IMR-90 (cell line): ENCODE measurements at regions not wholly inside any gene's neighbourhood (a gene's known extent, or its start where the extent isn't known, plus 50 kb on each side); places are given as distances from the start of the nearest gene placed in this dataset.
A peak's percentile ranks its signal among the peaks of the same experiment; 100 is the strongest.

Source experiments
- ATAC-seq: fragments of 200-7000 bp; cut with Tn5 transposase; 2 replicates; pipeline ENCODE4 v1.9.1; 2020; ENCODE audit warnings: low read depth, mild to moderate bottlenecking, moderate library complexity
- BruUV-seq: library from RNA; stranded (reverse); fragments of 400-500 nt; replicated peaks from 2 replicates; lab custom pipeline; 2021; lab: Mats Ljungman, UMichigan
- CTCF ChIA-PET: fragments of 300-600 bp; formaldehyde crosslinking; extraction: SDS; loops from one replicate; lab custom pipeline; 2021; ENCODE audit warnings: antibody characterized with exemption; lab: Yijun Ruan, JAX
- POLR2A ChIA-PET: fragments of 300-600 bp; sonication (Branson Sonifier 250); formaldehyde crosslinking; loops from one replicate; lab custom pipeline; 2022; ENCODE audit warnings: antibody characterized with exemption; ENCODE audit not compliant: unreplicated experiment; lab: Charles Lee
- DNase-seq: peaks from one replicate; pipeline ENCODE4 v3.0.0; 2013
- H2AFZ ChIP-seq: replicated peaks from 2 replicates; pipeline ENCODE3; 2013; ENCODE audit warnings: low read length, mild to moderate bottlenecking; ENCODE audit not compliant: poor library complexity
- H2AK5ac ChIP-seq: 2 replicates; pipeline ENCODE4 v1.6.1; 2013; ENCODE audit warnings: low read depth, low read length, inconsistent platforms
- H2AK9ac ChIP-seq: replicated peaks from 2 replicates; pipeline ENCODE3; 2013; ENCODE audit warnings: mild to moderate bottlenecking, low read depth, low read length, moderate library complexity; ENCODE audit not compliant: poor library complexity
- H2BK120ac ChIP-seq: 2 replicates; pipeline ENCODE4 v1.6.1; 2013; ENCODE audit warnings: low read depth, low read length, inconsistent platforms
- H2BK15ac ChIP-seq: 3 replicates; pipeline ENCODE4 v1.6.1; 2013; ENCODE audit warnings: low read depth, low read length, inconsistent platforms
- H2BK20ac ChIP-seq: 2 replicates; pipeline ENCODE4 v1.6.1; 2013; ENCODE audit warnings: low read depth, mild to moderate bottlenecking, inconsistent platforms, low read length, moderate library complexity
- H2BK5ac ChIP-seq: 2 replicates; pipeline ENCODE4 v1.6.1; 2013; ENCODE audit warnings: mild to moderate bottlenecking, low read depth, low read length, inconsistent platforms; ENCODE audit not compliant: poor library complexity, severe bottlenecking
- H3K14ac ChIP-seq: replicated peaks from 2 replicates; pipeline ENCODE4 v1.6.1; 2013; ENCODE audit warnings: low read depth, low read length, inconsistent platforms
- H3K18ac ChIP-seq: 2 replicates; pipeline ENCODE4 v1.6.1; 2013; ENCODE audit warnings: low read depth, low read length, control low read depth
- H3K23ac ChIP-seq: 2 replicates; pipeline ENCODE4 v1.6.1; 2013; ENCODE audit warnings: low read depth, low read length, inconsistent platforms
- H3K27ac ChIP-seq: 2 replicates; pipeline ENCODE4 v1.5.1; 2013; ENCODE audit warnings: mild to moderate bottlenecking, control low read depth, low read length; ENCODE audit not compliant: insufficient read depth
- H3K27me3 ChIP-seq: 2 replicates; pipeline ENCODE4 v1.6.1; 2013; ENCODE audit warnings: low read length; ENCODE audit not compliant: control insufficient read depth, insufficient read depth
- H3K36me3 ChIP-seq: 2 replicates; pipeline ENCODE4 v1.6.1; 2013; ENCODE audit warnings: low read length, mixed read lengths; ENCODE audit not compliant: control insufficient read depth, insufficient read depth
- H3K4ac ChIP-seq: 2 replicates; pipeline ENCODE4 v1.6.1; 2013; ENCODE audit warnings: low read depth, low read length, inconsistent platforms
- H3K4me1 ChIP-seq: 2 replicates; pipeline ENCODE4 v1.6.1; 2013; ENCODE audit warnings: low read length, mixed read lengths; ENCODE audit not compliant: control insufficient read depth, insufficient read depth
- H3K4me2 ChIP-seq: 2 replicates; pipeline ENCODE4 v1.6.1; 2013; ENCODE audit warnings: low read depth, mild to moderate bottlenecking, control low read depth, low read length, moderate library complexity
- H3K4me3 ChIP-seq: 2 replicates; pipeline ENCODE4 v1.5.1; 2013; ENCODE audit warnings: low read depth, mild to moderate bottlenecking, control low read depth, low read length, moderate library complexity; ENCODE audit not compliant: insufficient read depth
- H3K56ac ChIP-seq: 2 replicates; pipeline ENCODE4 v1.6.1; 2013; ENCODE audit warnings: low read length, inconsistent platforms; ENCODE audit not compliant: insufficient read depth; ENCODE audit errors: extremely low read depth
- H3K79me1 ChIP-seq, 2 experiments: 2 replicates each; pipeline ENCODE4 v1.6.1; 2013; ENCODE audit warnings: low read length in 2 of 2, inconsistent platforms in 1 of 2, low read depth in 1 of 2
- H3K9ac ChIP-seq: 2 replicates; pipeline ENCODE4 v1.6.1; 2013; ENCODE audit warnings: low read depth, low read length, control low read depth
- H3K9me1 ChIP-seq: 2 replicates; pipeline ENCODE4 v1.6.1; 2013; ENCODE audit warnings: low read length, inconsistent platforms; ENCODE audit not compliant: insufficient read depth
- H3K9me3 ChIP-seq: 2 replicates; pipeline ENCODE4 v1.6.1; 2013; ENCODE audit warnings: low read length; ENCODE audit not compliant: control insufficient read depth, insufficient read depth
- H4K20me1 ChIP-seq: 2 replicates; pipeline ENCODE4 v1.6.1; 2013; ENCODE audit warnings: low read length, inconsistent platforms; ENCODE audit not compliant: insufficient read depth
- H4K5ac ChIP-seq: 2 replicates; pipeline ENCODE4 v1.6.1; 2013; ENCODE audit warnings: mild to moderate bottlenecking, low read depth, low read length, control low read depth
- H4K8ac ChIP-seq, 2 experiments: 2 replicates each; pipeline ENCODE4 v1.6.1; 2013; ENCODE audit warnings: low read depth in 2 of 2, low read length in 2 of 2, control low read depth in 1 of 2, inconsistent platforms in 1 of 2
- H4K91ac ChIP-seq: 2 replicates; pipeline ENCODE4 v1.6.1; 2013; ENCODE audit warnings: low read depth, low read length, inconsistent platforms; ENCODE audit not compliant: insufficient read depth
- BHLHE40 ChIP-seq: fragments of 150-350 bp; IDR thresholded peaks from 2 replicates; pipeline ENCODE4 v1.6.1; 2016; ENCODE audit warnings: mild to moderate bottlenecking, low read depth, low read length
- NFE2L2 ChIP-seq: fragments of 150-350 bp; IDR thresholded peaks from 2 replicates; pipeline ENCODE4 v1.6.1; 2016; ENCODE audit warnings: low read depth, mild to moderate bottlenecking, low read length
- RCOR1 ChIP-seq: IDR thresholded peaks from 2 replicates; pipeline ENCODE4 v1.6.1; 2012; ENCODE audit warnings: mild to moderate bottlenecking, low read length, improper control_type of control experiment; ENCODE audit not compliant: insufficient replicate concordance
- RFX5 ChIP-seq: IDR thresholded peaks from 2 replicates; pipeline ENCODE4 v1.8.0; 2012; ENCODE audit warnings: low read depth, mild to moderate bottlenecking, low read length, moderate library complexity
- USF2 ChIP-seq: fragments of 150-350 bp; IDR thresholded peaks from 2 replicates; pipeline ENCODE4 v1.6.1; 2017; ENCODE audit warnings: mild to moderate bottlenecking, antibody characterized with exemption, low read length, low read depth
- WGBS, 2 experiments: methylation state at CpG; one replicate each; pipeline versions ENCODE4 v1.1.5 to v1.1.7; 2013; ENCODE audit warnings: missing lambda C conversion rate in 2 of 2; ENCODE audit not compliant: insufficient read length in 1 of 2; ENCODE audit errors: extremely low coverage in 2 of 2; 5-methylcytosine and 5-hydroxymethylcytosine counted together
- dilution Hi-C: fragments of 300-500 bp; cut with HindIII; formaldehyde crosslinking; loops from one replicate; pipeline ENCODE4 v1.14.3; 2018; ENCODE audit warnings: low sequenced_read_pairs; ENCODE audit not compliant: unreplicated experiment
- in situ Hi-C: fragments of 300-500 bp; cut with MboI; formaldehyde crosslinking; loops from 3 replicates; pipeline ENCODE4 v1.14.3; 2019; ENCODE audit warnings: low sequenced_read_pairs, inconsistent platforms, mixed read lengths
- intact Hi-C: fragments of 100-400 bp; cut with micrococcal nuclease; formaldehyde crosslinking; loops from 2 replicates; pipeline ENCODE4 v1.10.0; 2022

GRCh38 chr6:6752129-6752528 lies 163.6 kb downstream of the LY86 start:
- dilution Hi-C loops (no loop called here), in situ Hi-C loops (no loop called here), intact Hi-C loops (loop anchor here (10.0 kb wide), 1 partner anchor 353 kb away; the partner anchor contains the start of gene RREB1)
- H3K4ac ChIP-seq: no peak overlapping the region
- no peaks in the 10 kb centered on the region for H3K36me3 ChIP-seq
- H4K5ac ChIP-seq: peak overlapping the region; percentile 21; the same call in 1 of the 2 replicates
- DNase-seq (peak; percentile 41), ATAC-seq (peak; percentile 35)
- no peaks in the 10 kb centered on the region for H3K27me3 ChIP-seq
- no peak overlapping the region for H2AFZ ChIP-seq
- H2BK120ac ChIP-seq: peak overlapping the region; percentile 3
- no peaks in the 10 kb centered on the region for H4K20me1 ChIP-seq
- no TSS peak for BruUV-seq
- CTCF ChIA-PET: interaction anchor here (1.4 kb wide), 1 partner anchor 28 kb away, joined by 5 read pairs; no protein-coding TSS in a partner anchor
- WGBS, 2 experiments: 80% methylated on average over 1 of the region's 4 CpGs; no CpG with 5 or more reads in 1 of the 2 experiments
- peak overlapping the region; percentile 10; the same call in 1 of the 2 replicates for H3K27ac ChIP-seq
- no peak overlapping the region for H3K56ac ChIP-seq
- TF ChIP-seq NFE2L2 (no peak), USF2 (no peak), RFX5 (no peak), BHLHE40 (no peak), RCOR1 (no peak)
- H2AK9ac ChIP-seq: no peak overlapping the region
- H3K14ac ChIP-seq: no peak overlapping the region
- no peak overlapping the region; the same call in 2 of the 3 replicates for H2BK15ac ChIP-seq
- H3K9ac ChIP-seq: no peak overlapping the region
- peaks cover 13% of the 10 kb centered on the region for H3K4me1 ChIP-seq
- H2AK5ac ChIP-seq: no peak overlapping the region
- H2BK20ac ChIP-seq: no peak overlapping the region; the same call in 1 of the 2 replicates
- H3K18ac ChIP-seq: no peak overlapping the region
- no peak overlapping the region; a peak in 1 of 4 replicates for H4K8ac ChIP-seq
- POLR2A ChIA-PET: no interaction called here
- no peak overlapping the region for H2BK5ac ChIP-seq
- peaks cover 11% of the 10 kb centered on the region; the same call in 1 of the 2 replicates for H3K9me1 ChIP-seq
- no peaks in the 10 kb centered on the region for H3K9me3 ChIP-seq
- no peaks in the 10 kb centered on the region for H3K79me1 ChIP-seq
- 0 out of 2 replicates have a peak overlapping the region, but pooled peaks have one; percentile 0 for H4K91ac ChIP-seq
- no peak overlapping the region for H3K23ac ChIP-seq
- H3K4me3 ChIP-seq: no peak overlapping the region
- H3K4me2 ChIP-seq: no peak overlapping the region
